Kidney epithelial cell (primary cell): ENCODE measurements at regions not wholly inside any gene's neighbourhood (a gene's known extent, or its start where the extent isn't known, plus 50 kb on each side); places are given as distances from the start of the nearest gene placed in this dataset.

ENCODE experiments used
- DNase-seq: peaks from one replicate; pipeline ENCODE4 v3.0.0-alpha.2; 2010; ENCODE audit warnings: low read depth
- H3K27me3 ChIP-seq: 2 replicates; pipeline ENCODE4 v1.6.0; 2011; ENCODE audit warnings: low read length; ENCODE audit not compliant: control insufficient read depth, insufficient read depth
- H3K36me3 ChIP-seq: 2 replicates; pipeline ENCODE4 v1.5.1; 2011; ENCODE audit warnings: low read length; ENCODE audit not compliant: control insufficient read depth, insufficient read depth
- H3K4me3 ChIP-seq: 2 replicates; pipeline ENCODE4 v1.5.1; 2011; ENCODE audit warnings: low read depth, mild to moderate bottlenecking, control low read depth, low read length
- CTCF ChIP-seq: IDR thresholded peaks from 2 replicates; pipeline ENCODE4 v1.5.1; 2011; ENCODE audit warnings: mild to moderate bottlenecking, moderate library complexity, low read length, control low read depth, inconsistent platforms; ENCODE audit not compliant: insufficient read depth, poor library complexity, severe bottlenecking

- no peak for TF ChIP-seq CTCF
- no peaks in the 10 kb centered on the region for H3K27me3 ChIP-seq
- no peak for DNase-seq
These were observed 619.7 kb downstream of the HACE1 start for GRCh38 chr6:104239971-104240370.

GRCh38 chr6:104229057-104229456, 630.7 kb downstream of the HACE1 start:
- H3K4me3 ChIP-seq, result no peak overlapping the region

More at GRCh38 chr6:104239971-104240370, 619.7 kb downstream of the HACE1 start:
- Histone ChIP-seq H3K4me3 (no peak overlapping the region), H3K36me3 (no peaks in the 10 kb centered on the region)

GRCh38 chr6:104227508-104227907, 632.2 kb downstream of the HACE1 start:
- no peak for TF ChIP-seq CTCF
- H3K27me3 ChIP-seq, result no peaks in the 10 kb centered on the region
- H3K4me3 ChIP-seq, result no peak overlapping the region
- no peaks in the 10 kb centered on the region for H3K36me3 ChIP-seq
- no peak for DNase-seq

More at GRCh38 chr6:104229057-104229456, 630.7 kb downstream of the HACE1 start:
- TF ChIP-seq CTCF, result no peak
- Histone ChIP-seq H3K36me3 (no peaks in the 10 kb centered on the region), H3K27me3 (no peaks in the 10 kb centered on the region)
- no peak for DNase-seq

- DNase-seq, result no peak
- H3K4me3 ChIP-seq, result no peak overlapping the region
- TF ChIP-seq CTCF, result no peak
- H3K36me3 ChIP-seq, result no peaks in the 10 kb centered on the region
- H3K27me3 ChIP-seq, result no peaks in the 10 kb centered on the region
These were observed 632.8 kb downstream of the HACE1 start for GRCh38 chr6:104226790-104227446.

- no peak for TF ChIP-seq CTCF
- Histone ChIP-seq H3K27me3 (no peaks in the 10 kb centered on the region), H3K36me3 (no peaks in the 10 kb centered on the region), H3K4me3 (no peak overlapping the region)
- no peak for DNase-seq
These were observed 641.6 kb downstream of the HACE1 start for GRCh38 chr6:104218116-104218515.

GRCh38 chr6:104214901-104215300, 644.8 kb downstream of the HACE1 start:
- DNase-seq, result no peak
- Histone ChIP-seq H3K4me3 (no peak overlapping the region), H3K36me3 (no peaks in the 10 kb centered on the region), H3K27me3 (no peaks in the 10 kb centered on the region)
- no peak for TF ChIP-seq CTCF
